ENCODE measurements at regions not wholly inside any gene's neighbourhood (a gene's known extent, or its start where the extent isn't known, plus 50 kb on each side); places are given as distances from the start of the nearest gene placed in this dataset.
"Not testable (repeated sequence)": the region's sequence is repeated elsewhere in the genome, so short reads cannot be mapped to it uniquely, and the experiment has no call there.

DNA sequence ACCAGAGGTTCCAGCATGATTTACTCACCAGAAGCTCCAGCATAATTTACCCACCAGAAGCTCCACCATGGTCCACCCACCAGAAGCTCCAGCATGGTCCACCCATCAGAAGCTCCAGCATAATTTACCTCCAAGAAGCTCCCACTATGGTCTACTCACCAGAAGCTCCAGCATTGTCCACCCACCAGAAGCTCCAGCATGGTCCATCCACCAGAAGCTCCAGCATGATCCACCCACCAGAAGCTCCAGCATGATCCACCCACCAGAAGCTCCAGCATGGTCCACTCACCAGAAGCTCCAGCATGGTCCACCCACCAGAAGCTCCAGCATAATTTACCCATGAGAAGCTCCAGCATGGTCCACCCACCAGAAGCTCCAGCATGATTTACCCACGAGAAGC is 4490.7 kb upstream of the OR11H1 start:
- not testable (repeated sequence) for TF ChIP-seq POLR2AphosphoS5, POLR2A (IDR thresholded peaks at IDR 0.05; ENCODE audit: low read depth, low read length)
